ENCODE measurements at regions not wholly inside any gene's neighbourhood (a gene's known extent, or its start where the extent isn't known, plus 50 kb on each side); places are given as distances from the start of the nearest gene placed in this dataset.

DNA sequence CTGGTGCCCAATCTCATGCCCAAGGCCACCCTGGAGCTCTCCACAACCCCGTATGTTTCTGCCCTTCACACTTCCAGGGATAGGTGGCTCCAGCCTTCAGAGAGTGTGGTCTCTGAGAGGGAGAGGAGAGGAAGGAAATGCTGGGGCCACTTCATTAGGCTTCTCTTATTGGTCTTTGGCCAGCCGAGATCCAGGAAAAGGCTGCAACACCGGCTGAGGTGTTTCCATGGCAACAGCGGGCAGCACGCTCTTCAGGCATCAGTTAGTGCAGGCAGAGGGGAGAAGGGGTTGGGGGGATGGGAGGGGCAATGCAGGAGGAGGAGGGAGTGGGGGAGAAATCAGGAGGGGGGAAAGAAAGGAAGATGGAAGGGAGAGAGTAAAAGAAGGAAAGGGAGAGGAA, 275.1 kb upstream of the GJB5 start:
- Histone ChIP-seq H4K91ac (ENCODE audit: insufficient read length, low read depth, low read length) (no peak overlapping the region), H2BK5ac (ENCODE audit: insufficient read length, low read length) (no peak overlapping the region), H2BK20ac (ENCODE audit: low read depth, low read length, poor library complexity, severe bottlenecking) (no peak overlapping the region), H3K4me2 (ENCODE audit: insufficient read depth, insufficient read length, low read length) (no peak overlapping the region), H2BK12ac (ENCODE audit: insufficient read length, low read depth, low read length) (no peak overlapping the region), H3K27ac (ENCODE audit: insufficient read length, low read depth, low read length) (no peak overlapping the region), H2BK15ac (ENCODE audit: low read depth, low read length) (no peak overlapping the region), H2BK120ac (ENCODE audit: low read depth, low read length, poor library complexity, severe bottlenecking) (no peak overlapping the region), H3K4ac (ENCODE audit: low read depth, low read length) (no peak overlapping the region), H3K9me3 (ENCODE audit: control insufficient read depth, low read depth, low read length) (no peaks in the 10 kb centered on the region), H3K79me2 (ENCODE audit: insufficient read depth, low read length) (no peaks in the 10 kb centered on the region), H4K5ac (ENCODE audit: insufficient read length, low read depth, low read length) (no peak overlapping the region), H3K23me2 (ENCODE audit: insufficient read length, low read depth, low read length, poor library complexity, severe bottlenecking) (no peaks in the 10 kb centered on the region), H4K8ac (replicated peaks; ENCODE audit: insufficient read length, low read depth, low read length) (no peak overlapping the region), H3T11ph (ENCODE audit: low read length) (no peak overlapping the region), H3K27me3 (ENCODE audit: insufficient read depth, low read length) (no peaks in the 10 kb centered on the region), H2AFZ (ENCODE audit: low read length) (no peak overlapping the region), H2AK5ac (ENCODE audit: insufficient read length, low read length) (no peak overlapping the region), H3K56ac (ENCODE audit: insufficient read length, low read depth, low read length) (no peak overlapping the region), H3K18ac (ENCODE audit: insufficient read length, low read depth, low read length) (no peak overlapping the region), H3K9ac (ENCODE audit: extremely low read depth, insufficient read length, low read length) (no peak overlapping the region), H3K14ac (ENCODE audit: insufficient read depth, low read length) (no peak overlapping the region), H3K79me1 (ENCODE audit: insufficient read depth, low read depth, low read length, poor library complexity, severe bottlenecking) (no peaks in the 10 kb centered on the region), H3K23ac (ENCODE audit: insufficient read length, low read depth, low read length) (no peak overlapping the region), H4K20me1 (ENCODE audit: control insufficient read depth, insufficient read depth, insufficient read length) (no peaks in the 10 kb centered on the region), H3K4me1 (ENCODE audit: insufficient read depth, low read length) (no peaks in the 10 kb centered on the region)
- H3K36me3 Mint-ChIP-seq (ENCODE audit: insufficient read depth in 1 of 3, low read depth in 3 of 3): no peaks in the 10 kb centered on the region; a peak in 1 of 7 replicates
- H3K27me3 Mint-ChIP-seq (ENCODE audit: low read depth): peaks cover 7% of the 10 kb centered on the region
- no peaks in the 10 kb centered on the region; a peak in 2 of 5 replicates for H3K9me3 Mint-ChIP-seq
- TF ChIP-seq, protein P1, sequence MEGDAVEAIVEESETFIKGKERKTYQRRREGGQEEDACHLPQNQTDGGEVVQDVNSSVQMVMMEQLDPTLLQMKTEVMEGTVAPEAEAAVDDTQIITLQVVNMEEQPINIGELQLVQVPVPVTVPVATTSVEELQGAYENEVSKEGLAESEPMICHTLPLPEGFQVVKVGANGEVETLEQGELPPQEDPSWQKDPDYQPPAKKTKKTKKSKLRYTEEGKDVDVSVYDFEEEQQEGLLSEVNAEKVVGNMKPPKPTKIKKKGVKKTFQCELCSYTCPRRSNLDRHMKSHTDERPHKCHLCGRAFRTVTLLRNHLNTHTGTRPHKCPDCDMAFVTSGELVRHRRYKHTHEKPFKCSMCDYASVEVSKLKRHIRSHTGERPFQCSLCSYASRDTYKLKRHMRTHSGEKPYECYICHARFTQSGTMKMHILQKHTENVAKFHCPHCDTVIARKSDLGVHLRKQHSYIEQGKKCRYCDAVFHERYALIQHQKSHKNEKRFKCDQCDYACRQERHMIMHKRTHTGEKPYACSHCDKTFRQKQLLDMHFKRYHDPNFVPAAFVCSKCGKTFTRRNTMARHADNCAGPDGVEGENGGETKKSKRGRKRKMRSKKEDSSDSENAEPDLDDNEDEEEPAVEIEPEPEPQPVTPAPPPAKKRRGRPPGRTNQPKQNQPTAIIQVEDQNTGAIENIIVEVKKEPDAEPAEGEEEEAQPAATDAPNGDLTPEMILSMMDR (conservative IDR thresholded peaks at IDR 0.05): no peak
- peak; percentile 63 for DNase-seq
- WGBS (ENCODE audit: extremely low coverage, insufficient read length, low lambda C conversion rate): no CpG with 5 or more reads among the region's 5 CpGs
- no peak overlapping the region; a peak in 1 of 5 replicates for H3K4me3 Mint-ChIP-seq
- H3K4me1 Mint-ChIP-seq: peaks cover 8 to 11% of the 10 kb centered on the region in 2 experiments
- H3K27ac Mint-ChIP-seq: peak overlapping the region in 1 of 3 experiments; percentile 53; a peak in 1 of 7 replicates

All from H9 (cell line).